GM18909 (cell line): ENCODE measurements at regions not wholly inside any gene's neighbourhood (a gene's known extent, or its start where the extent isn't known, plus 50 kb on each side); places are given as distances from the start of the nearest gene placed in this dataset.

Experiments
- ATAC-seq: cut with Tn5 transposase; IDR thresholded peaks from one replicate; pipeline ENCODE4 v1.9.1; 2021; ENCODE audit warnings: mild to moderate bottlenecking; ENCODE audit not compliant: unreplicated experiment, poor library complexity

- no peak for ATAC-seq
These were observed 63.9 kb upstream of the PLEKHG1 start for GRCh38 chr6:150535818-150536220.

- ATAC-seq, result no peak
These were observed 62.9 kb upstream of the PLEKHG1 start for GRCh38 chr6:150536835-150537234.

GRCh38 chr6:150537491-150537890 is 62.2 kb upstream of the PLEKHG1 start:
- ATAC-seq, result no peak

GRCh38 chr6:150537893-150538292 is 61.8 kb upstream of the PLEKHG1 start:
- no peak for ATAC-seq

GRCh38 chr6:150539111-150539510 is 60.6 kb upstream of the PLEKHG1 start:
- ATAC-seq, result no peak

- no peak for ATAC-seq
These were observed 60.1 kb upstream of the PLEKHG1 start for GRCh38 chr6:150539568-150539967.

GRCh38 chr6:150541576-150541975 is 58.1 kb upstream of the PLEKHG1 start:
- ATAC-seq, result no peak

GRCh38 chr6:150543178-150543577 is 56.5 kb upstream of the PLEKHG1 start:
- ATAC-seq, result no peak

- no peak for ATAC-seq
These were observed 54.9 kb upstream of the PLEKHG1 start for GRCh38 chr6:150544793-150545192.

GRCh38 chr6:150546457-150546856 is 53.2 kb upstream of the PLEKHG1 start:
- ATAC-seq, result no peak

- ATAC-seq, result no peak
These were observed 52.0 kb upstream of the PLEKHG1 start for GRCh38 chr6:150547502-150548222.

GRCh38 chr6:150548330-150548729 is 51.4 kb upstream of the PLEKHG1 start:
- ATAC-seq, result no peak

GRCh38 chr6:150549007-150549406 is 50.7 kb upstream of the PLEKHG1 start:
- ATAC-seq, result no peak

- ATAC-seq, result no peak
These were observed 50.0 kb upstream of the PLEKHG1 start for GRCh38 chr6:150549674-150550101.
